SK-N-DZ (cell line): ENCODE measurements at regions not wholly inside any gene's neighbourhood (a gene's known extent, or its start where the extent isn't known, plus 50 kb on each side); places are given as distances from the start of the nearest gene placed in this dataset.

Source experiments
- DNase-seq: peaks from one replicate; pipeline ENCODE4 v3.0.0-alpha.2; 2015; ENCODE audit warnings: low spot score

DNA sequence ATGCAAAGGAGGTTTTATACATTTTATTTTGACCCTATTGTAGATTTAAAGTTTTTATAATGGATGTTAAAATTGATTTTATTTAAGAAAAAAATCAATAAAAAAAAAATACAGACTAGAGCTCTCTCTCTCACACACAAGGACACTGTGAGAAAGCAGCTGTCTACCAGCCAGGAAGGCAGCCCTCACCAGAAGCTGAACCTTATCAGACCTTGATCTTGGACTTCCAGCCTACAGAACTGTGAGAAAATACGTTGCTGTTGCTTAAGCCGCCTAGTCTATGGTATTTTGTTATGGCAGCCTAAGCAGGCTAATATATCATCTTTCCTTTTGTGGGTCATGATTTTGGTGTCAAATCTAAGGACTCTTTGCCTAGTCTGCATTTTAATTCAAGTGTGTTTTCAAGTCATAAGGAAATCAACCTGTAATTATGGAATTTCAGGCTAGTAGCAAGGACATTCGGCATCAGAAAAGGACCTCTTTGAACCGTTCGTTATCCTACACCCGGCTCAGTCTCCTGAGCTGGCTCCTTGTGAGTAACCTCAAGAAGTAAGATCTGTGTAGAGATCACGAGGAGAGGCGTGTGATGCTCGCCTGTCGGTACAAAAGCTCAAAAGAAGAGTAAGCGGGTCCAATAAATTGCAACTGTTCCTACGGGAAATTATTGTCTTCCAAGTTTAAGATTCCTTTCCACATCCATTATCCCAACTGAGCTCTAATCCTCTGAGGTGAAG is 98.2 kb downstream of the PDCL3 start:
- DNase-seq, result peak; percentile 12

DNA sequence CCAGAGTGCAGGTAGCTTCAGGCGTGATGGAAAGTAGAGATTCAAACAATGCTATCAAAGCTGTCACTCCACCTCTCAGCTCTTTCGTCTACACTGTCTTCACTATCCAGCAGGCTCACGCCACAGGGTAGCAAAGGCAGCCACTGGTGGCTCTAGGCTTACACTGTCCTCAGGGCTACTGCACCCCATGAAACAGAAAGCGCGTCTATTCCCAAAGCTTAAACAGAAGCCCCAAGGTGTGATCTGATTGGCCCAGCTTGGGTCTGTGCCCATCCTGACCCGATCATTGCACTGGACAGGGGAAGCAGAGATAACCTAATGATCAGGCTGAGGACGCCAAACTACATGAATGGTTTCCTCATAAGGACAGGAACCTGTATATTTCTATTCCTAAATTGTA is 100.1 kb downstream of the PDCL3 start:
- no peak for DNase-seq

DNA sequence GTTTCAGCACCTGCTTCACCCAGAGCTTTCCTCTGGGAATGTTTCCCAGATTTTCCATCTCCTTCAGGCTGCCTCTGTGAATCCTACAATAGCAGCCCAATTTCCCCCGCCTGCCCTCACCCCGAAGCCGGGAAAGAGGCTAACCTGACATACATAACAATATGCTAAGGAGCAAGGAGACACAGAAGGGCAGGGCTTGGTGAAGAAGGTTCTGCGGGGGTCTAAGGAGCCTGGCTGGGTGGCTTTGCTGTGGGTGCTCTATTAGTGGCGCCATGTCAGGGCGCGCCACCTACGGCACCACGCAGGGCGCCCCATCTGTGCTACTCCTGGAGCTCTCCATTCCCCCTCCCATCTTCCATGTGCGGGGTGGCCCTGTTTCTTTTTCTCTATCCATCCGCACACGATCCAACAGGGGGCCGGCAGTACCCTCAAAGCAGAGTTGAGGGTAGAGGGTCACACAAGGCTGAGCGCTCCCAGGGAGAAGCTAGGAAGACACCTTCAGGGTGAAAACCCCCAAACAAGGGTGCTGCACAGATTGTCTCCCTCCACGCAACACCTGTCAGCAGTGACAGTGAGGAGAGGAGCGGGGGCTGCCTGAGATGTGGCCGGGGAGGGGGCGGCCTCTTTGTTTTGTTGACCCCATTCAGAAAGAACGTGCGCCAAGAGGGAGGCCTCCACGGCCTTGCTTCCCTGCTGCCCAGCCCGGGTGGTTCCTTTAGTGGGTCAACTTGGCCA is 101.4 kb downstream of the PDCL3 start:
- DNase-seq, result no peak

DNA sequence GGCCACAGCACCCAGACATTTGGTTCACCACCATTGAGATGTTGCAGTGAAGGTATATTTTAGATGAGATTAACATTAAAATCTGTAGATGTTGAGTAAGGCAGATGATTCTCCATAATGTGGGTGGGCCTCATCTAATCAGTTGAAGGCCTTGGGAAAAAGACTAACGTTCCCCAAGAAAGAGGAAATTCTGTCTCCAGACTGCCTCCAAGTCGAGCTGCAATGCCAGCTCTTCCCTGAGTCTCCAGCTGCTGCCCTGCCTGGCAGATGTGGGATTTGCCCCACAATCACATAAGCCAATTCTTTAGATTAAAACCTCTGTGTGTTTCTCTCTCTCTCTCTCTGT is 101.9 kb downstream of the PDCL3 start:
- DNase-seq, result no peak

DNA sequence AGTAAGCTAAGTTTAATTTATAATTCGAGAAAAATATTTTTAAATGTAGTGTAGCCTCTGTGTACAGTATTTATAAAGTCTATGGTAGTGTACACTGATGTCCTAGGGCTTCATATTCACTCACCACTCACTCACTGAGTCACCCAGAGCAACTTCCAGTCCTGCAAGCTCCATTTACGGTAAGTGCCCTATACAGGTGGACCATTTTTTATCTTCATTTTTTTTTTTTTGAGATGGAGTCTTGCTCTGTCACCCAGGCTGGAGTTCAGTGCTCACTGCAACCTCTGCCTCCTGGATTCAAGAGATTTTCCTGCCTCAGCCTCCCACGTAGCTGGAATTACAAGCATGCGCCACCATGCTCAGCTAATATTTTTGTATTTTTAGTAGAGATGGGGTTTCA is 104.2 kb downstream of the PDCL3 start:
- no peak for DNase-seq

DNA sequence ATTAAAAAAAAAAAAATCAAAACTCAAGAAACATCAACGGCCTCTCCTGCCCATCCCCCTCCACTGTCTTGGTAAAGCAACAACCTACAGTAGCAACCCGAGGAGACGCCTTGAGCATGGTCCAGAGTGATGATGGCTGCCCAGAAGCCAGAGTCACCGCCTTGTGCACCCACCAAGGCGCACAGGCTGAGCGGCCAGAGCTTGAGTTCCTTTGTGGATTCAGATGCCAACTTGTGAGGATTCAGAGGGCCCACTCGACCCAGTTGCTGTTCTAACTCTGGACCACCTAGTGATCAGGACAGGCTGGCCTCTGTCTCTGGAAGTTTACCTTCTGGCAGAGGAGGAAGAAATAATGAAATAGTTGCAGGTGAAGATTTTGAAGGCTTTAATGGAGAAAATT is 105.0 kb downstream of the PDCL3 start:
- DNase-seq, result no peak

DNA sequence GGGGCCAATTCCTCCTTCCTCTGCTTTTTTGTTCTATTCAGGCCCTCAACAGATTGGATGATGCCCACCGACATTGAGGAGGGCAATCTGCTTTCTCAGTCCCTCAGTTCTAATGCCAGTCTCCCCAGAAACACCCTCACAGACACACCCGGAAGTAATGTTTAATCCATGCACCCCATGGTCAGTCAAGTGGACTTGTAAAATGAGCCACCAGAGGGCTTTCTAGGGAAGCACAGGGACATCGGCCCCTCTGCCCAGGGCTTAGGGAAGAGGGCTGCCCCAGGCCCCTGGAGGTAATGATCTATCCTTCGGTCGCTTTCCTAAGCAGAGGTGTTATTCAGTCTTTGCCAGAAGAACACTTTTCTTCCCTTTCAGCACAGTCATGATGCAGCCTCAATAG is 107.4 kb downstream of the PDCL3 start:
- DNase-seq, result no peak

DNA sequence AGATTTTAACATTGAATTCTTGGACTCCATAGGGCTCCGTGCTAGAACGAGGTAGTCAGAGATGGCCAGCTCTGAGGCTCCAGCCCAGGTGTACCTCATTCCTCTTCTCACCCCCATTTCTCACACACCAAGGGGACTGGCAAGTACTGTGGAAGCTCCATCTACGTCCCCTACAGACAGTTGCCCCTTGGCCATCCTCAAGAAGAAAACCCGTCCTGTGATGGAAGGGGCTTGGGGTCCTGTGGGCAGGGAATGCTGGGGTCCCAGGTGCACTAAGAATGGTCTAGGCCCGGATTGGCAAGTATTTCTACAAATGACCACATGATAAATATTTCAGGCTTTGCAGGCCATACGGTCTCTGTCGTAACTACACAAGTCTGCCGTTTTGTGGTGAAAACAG is 110.3 kb downstream of the PDCL3 start:
- DNase-seq, result no peak

DNA sequence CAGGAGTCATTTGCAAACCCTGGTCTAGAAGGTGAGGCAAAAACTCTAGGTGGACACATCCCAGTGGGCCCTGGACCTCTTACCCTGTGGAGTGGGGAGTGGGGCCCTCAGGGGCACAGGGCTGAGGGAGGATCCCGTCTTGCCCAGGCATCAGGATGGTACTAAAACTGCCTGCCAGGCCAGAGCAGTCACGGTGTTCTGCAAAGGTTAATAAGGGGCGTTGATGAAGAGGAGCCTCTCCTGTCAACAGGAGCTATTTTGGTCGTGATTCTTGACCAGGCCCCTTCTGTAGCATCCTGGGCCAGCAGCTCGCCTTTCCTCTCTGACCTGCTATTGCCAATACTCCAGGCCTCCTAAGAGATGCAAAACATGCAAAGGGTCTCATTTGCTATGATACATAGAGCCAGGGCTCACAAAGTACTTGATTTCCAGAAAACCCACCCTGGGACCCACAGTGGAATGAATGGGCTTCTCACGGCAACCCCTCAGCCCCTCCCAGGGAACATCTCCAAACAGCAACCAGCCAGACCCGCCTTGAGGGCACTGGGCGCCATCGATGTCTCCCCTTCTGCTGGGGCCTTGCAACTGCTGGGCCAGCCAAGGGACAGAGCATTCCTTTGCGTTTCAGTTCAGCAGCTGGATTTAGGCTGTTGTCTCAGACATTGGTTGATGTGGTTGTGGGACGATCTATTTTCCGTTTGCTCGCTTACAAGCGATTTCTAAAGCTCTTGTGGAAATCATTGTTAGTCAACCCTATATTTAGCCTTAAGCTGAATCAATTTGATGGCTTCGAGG is 111.1 kb downstream of the PDCL3 start:
- DNase-seq, result no peak

DNA sequence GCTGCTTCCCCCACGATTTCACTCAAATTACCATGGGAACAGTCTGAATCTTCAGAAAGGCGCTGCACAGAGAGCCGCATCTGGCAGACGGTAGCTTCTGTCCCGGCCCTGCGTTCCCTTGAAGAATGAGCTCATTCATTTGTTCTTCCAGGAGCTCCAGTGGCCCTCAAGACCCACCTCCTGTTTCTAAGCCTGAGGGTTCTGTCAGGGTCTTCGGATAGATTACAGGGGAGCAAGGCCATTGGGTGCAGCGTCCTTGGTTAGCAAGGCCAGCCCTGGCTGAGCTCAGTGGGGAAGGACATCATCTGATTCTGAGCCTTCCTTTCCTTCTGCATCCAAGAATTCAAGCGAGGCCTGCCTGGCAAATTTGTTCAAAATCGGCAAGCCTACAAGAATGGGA is 111.9 kb downstream of the PDCL3 start:
- no peak for DNase-seq

DNA sequence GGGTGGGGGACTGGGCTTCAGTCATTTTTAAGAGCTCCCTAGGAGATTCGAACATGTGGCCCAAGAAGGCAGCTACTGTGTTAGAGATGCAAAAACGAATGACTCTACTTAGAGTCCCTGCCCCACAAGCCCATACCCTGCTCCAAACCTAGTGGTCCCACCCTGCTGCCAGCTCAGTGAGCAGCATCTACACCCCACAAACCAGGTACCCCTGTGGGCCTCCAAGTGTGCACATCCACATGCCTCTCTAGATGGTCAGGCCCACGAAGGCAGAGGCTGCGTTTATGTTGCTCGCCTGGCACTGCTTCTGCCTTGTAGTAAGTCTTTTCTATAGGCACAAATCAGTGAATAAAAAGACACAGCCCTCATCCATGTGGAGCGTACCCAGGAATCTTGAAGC is 112.6 kb downstream of the PDCL3 start:
- DNase-seq, result no peak

DNA sequence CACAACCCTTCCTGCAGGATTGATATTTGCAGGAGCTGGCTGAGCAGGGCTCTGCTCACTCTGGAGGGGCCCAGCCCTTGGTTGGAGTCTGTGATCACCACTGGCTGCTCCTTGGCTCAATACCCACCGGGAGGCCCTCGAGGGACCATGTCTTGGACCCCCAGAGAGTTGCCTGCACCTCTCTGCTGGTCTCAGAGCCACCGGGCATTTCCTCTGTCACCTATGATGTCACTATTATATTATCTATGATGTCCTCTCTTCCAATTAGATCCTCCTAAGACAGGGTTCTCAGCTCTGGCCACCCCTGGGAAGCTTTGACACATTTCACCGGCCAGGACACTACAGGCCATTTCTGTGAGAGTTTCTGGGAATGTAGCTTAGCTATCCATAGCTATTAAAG is 113.1 kb downstream of the PDCL3 start:
- no peak for DNase-seq

DNA sequence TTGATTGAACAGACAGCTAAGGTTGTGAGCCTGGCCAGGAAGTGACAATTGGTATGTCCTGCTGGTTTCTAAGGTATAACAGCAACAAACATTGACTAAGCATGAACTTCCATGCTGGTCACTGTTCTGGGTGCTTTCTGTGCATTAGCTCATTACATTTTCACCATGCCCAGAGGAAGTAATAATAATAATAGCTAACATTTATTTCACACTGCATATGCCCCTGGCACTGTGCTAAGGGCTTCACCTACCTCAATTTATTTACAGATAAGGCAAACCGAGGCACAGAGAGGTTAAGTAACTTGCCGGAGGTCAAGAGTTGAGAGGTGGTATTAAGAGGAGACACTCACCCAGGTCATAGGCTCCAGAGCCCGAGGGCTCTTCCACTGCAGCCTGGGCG is 113.6 kb downstream of the PDCL3 start:
- DNase-seq, result no peak

DNA sequence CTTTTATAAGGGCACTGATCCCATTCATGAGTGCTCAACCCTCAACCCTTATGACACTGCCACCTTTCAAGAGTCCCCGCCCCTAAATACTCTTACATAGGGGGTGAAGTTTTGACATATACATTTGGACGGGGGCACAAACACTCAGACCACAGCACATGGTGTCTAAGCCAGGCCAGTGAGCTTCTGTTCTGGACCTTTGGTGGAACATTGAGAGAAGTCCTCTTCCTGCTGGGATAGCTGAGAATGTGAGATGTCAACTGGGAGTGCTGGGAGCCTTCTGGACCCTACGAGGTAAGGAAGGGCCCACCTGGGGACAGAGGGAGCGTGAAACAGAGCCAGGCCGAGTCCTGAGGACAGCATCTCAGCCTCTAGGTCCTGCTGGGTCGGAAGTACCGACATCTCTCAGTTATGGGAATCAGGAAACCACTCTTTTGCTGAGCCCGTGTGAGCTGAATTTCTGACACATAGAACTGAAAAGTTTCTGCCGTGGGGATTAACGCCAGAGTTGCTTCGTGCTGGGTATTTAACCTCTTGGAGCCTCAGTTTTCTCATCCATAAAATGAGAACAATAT is 114.9 kb downstream of the PDCL3 start:
- DNase-seq, result no peak

DNA sequence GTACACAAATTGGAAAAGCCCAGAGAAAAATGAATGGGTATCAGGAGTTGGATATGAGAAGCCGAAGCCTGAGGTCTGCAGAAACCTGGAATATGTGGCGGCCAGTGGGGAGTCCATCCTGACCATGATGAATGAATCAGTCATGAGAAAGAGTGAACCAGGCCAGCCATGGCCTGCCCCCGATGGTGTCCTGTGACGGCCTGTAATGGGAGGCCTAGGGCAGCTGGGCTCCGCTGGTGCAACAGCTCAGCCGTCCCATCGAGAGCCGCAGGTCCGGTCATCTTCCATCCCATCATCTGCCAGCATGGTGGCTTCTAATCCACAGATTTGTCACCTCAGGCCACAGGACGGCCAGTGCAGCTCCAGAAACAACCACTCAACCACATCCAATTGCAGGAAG is 116.4 kb downstream of the PDCL3 start:
- DNase-seq, result no peak

DNA sequence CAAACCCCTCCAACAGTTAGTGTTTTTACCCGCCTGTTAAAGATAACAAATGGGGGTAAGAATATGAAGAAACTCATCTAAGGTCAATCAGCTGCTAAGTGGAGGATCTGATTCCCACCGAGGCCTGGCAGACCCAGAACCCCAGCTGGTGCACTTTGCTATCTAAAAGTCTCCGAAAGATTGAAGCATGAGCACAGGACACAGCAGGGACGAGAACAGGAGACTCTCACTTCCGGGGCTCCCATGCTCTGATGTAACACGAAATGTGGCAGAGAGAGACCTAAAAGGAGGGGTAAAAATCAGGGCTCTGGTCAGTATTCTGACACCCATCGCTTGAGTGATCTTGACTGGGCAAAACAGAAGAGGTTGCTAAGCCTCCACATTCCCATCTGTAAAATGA is 119.7 kb downstream of the PDCL3 start:
- no peak for DNase-seq

DNA sequence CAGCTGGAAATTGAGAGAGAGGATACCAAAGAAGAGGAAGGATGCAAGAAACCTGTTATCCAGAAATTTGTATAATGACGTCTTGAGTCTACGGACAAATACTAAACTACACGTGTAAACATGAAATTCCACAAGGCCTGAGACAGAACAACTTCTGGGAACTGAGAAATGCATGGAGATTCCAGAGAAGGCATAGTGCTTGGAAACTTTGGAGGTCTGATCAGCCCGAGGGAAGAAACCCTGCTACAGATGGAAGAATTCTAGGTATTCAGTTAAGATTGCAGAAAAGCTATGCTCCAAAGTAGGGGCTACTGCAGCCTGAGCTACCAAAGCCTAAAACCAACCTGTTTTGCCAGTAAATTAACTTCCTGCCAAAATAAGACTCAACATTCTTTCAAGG is 120.4 kb downstream of the PDCL3 start:
- DNase-seq, result no peak

DNA sequence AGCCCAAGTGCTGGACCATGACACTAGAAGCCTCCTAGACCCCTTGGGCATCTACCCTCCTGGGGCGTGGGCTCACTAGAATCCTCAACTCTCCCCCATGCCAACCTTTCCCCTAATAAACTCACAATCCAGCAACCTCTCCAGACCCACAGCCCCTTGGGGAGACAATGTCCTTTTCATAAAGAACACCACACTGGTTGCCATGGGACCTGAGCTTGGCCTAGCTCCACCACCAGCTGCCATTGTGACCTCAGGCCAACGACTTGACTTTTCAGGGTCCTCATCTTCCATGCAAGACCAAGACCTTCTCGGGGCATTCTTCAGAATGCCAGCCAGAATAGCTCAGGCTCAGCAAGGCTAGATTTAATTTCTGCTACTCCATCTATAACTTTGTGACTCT is 128.1 kb upstream of the NPAS2 start:
- DNase-seq, result no peak

DNA sequence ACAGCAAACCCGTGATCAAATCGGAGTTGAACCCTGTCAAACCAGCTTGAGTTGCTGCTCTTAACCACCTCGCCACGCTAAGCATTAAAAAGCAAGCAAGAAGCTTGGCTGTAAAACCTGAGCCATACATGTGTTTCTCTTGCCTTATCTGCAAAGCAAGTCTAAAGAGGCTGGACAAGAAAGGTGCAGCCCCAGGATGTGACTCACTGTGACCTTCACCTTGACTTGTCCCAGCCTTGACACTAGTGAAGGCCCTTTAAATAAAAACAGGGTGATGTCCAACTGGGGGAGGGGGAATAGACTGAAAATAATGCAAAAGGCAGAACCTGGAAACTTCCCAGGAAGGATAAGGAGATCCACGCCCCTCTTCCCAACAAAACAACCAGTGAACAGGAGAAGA is 127.6 kb upstream of the NPAS2 start:
- no peak for DNase-seq

DNA sequence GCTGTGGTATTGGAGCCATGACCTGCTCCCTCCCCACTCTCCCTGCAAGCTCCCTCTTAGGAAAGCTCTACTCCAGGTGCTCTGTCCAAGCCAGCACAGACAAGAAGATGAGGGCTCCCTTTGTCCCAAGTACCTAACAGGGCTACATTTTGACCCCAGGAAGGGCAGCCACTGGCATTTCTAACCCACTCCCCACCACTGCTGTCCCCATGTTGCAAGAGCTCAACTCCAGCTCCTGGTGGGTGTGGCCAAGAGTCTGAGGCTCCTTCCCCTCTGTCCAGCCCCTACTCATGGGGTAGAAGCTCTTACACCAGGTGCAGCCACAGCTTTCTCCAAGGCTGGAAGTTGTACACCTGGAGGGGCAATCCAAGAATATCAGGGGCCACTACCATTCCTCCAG is 127.0 kb upstream of the NPAS2 start:
- no peak for DNase-seq

DNA sequence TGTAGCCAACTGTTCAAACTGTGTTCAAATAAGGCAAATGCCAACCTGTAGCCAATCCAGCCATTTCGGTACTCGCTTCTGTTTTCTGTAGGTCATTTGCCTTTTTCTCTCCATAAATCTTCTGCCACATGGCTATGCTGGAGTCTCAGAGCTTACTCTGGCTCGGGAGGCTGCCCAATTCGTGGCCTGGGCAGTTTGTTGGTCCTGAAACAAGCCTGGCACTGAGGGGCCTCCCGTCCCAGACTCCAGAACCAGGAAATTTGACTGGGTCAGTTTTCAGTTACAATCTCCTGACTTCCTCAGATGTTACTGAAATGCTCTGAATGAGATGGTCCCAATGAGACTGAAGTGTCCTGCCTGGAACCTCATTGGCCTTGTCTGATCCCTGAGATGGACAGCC is 120.8 kb upstream of the NPAS2 start:
- DNase-seq, result no peak

DNA sequence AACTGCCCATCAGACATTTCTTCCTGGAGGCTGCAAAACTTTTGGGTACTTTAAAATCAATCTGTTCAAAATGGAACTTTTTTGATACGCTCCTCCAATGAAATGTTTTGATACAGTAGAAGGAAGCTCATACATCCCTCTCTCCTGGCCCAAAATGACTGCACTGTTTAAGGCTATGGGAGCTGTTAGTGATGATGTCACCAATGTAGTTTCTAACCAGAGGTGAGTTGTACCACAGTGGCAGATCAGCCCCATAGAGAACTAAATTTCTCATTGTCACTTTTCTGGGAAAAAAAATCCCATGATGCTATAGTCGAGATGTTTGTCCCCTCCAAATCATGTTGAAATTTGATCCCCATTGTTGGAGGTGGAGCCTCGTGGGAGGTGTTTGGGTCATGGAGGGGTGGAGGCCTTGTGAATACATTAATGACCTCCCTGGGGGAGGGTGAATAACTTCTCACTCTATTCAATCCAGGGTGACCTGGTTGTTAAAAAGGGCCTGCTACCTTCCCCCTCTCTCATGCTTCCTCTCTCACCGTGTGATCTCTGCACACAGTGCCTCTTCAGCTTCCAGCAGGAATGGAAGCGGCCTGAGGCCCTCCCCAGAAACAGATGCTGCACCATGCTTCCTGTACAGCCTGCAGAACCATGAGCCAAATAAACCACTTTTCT is 117.4 kb upstream of the NPAS2 start:
- DNase-seq, result no peak
